T-helper 17 cell (primary cell): ENCODE measurements at regions not wholly inside any gene's neighbourhood (a gene's known extent, or its start where the extent isn't known, plus 50 kb on each side); places are given as distances from the start of the nearest gene placed in this dataset.

ENCODE experiments used
- ATAC-seq: fragments of 150-1000 bp; cut with Tn5 transposase; 2 replicates; pipeline ENCODE4 v1.10.0; 2021; ENCODE audit warnings: mild to moderate bottlenecking, moderate library complexity
- DNase-seq, 3 donors: peaks; one replicate each; pipeline versions ENCODE4 v3.0.0 to v3.0.0-alpha.2; 2020 to 2021
- H3K9me3 ChIP-seq: one replicate; pipeline ENCODE4 v1.7.0; 2013; ENCODE audit warnings: low read length, mild to moderate bottlenecking; ENCODE audit not compliant: control insufficient read depth, poor library complexity, severe bottlenecking
- H3K27ac Mint-ChIP-seq: one replicate; pipeline ENCODE4 v1.8.0; 2022; ENCODE audit warnings: mild to moderate bottlenecking, moderate library complexity, mixed read lengths
- H3K27me3 Mint-ChIP-seq: one replicate; pipeline ENCODE4 v1.8.0; 2022; ENCODE audit warnings: mixed read lengths
- H3K36me3 Mint-ChIP-seq: one replicate; pipeline ENCODE4 v1.8.0; 2022; ENCODE audit warnings: low read depth, mixed read lengths
- H3K4me1 Mint-ChIP-seq: one replicate; pipeline ENCODE4 v1.8.0; 2022; ENCODE audit warnings: mild to moderate bottlenecking, mixed read lengths
- H3K4me3 Mint-ChIP-seq: one replicate; pipeline ENCODE4 v1.8.0; 2022; ENCODE audit warnings: mild to moderate bottlenecking, moderate library complexity, mixed read lengths

DNA sequence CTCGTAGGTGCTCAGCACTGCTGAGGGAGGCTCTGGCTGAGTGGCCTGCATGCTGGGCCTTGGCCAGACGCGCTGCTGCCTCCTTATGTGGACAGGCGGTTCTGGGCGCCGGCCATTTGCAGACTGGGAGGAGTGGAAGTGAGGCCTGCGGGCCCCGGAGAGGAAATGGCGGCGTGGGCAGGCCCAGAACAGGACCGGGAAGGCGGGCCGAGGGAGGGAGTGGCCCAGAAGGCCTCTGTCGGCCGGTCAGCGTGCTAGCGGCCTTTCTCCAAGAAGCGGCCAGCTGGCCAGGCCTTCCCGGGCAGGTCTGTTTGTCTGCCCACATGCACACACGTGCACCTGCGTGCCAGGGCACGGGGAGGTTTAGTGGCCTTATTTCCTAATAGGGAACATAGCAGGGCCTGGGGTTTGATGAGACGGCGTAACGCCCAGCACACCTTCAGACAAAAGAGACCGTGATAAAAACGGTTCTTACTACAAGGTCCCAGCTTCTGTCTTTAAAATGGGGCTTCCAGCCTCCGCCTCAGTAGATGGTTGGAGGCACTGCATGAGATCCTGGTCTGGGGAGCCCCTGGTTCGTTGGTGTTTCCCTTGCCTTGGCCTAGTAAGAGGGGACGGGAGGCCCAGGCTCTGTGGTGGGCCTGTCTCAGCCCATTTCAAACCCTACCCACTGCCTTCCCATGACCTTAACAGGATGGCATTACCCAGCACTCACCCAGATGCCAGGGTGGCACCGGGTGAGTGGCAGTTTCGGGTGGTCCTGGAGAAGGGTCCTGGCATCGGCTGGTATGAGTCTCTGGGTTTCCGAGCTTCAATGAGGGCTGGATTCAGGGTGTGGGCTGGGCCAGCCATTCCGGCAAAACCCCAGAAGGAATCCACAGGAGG is 65.1 kb upstream of the PPARA start:
- peak in 1 of 3 donors; percentile 1 for DNase-seq
- Mint-ChIP-seq H3K36me3 (no peaks in the 10 kb centered on the region), H3K4me3 (no peak overlapping the region)

DNA sequence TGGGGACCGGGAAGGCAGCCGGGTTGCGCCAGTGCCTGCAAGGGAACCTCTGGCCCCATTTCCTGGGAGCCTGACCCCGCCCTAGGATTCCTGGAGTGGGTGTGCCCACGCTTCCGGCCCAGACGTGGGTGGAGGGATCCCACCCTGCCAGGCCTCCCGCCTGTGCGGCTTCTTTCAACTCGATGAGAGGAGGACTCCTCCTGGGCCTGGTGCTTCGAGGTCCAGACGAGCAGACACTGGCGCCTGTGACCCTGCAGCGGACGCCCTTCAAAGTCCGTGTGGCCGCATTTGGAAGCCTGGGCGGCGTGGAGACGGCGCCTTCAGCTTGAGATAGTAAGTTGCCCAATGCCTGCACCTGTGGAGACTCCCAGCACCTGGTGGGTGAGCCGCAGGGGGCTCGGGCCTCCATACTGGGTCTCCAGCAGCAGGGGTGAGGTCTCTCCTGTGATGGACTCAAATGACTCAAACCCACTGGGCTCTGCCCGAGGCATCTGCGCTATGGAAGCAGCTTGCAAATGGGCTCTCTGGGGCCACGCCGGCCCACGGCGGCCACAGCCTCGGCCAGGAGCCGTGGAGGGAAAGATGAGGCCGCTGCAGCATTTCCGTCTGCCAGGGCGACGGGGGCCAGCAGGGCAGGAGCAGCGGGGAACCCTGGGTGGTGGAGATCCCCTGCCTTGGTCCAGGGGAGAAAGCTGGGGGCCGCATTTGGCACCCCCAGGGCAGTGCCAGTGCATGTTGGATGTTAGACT is 64.3 kb upstream of the PPARA start:
- no peak for ATAC-seq
- H3K4me1 Mint-ChIP-seq = peaks cover 10% of the 10 kb centered on the region
- H3K9me3 ChIP-seq = no peaks in the 10 kb centered on the region
- no peak overlapping the region for H3K4me3 Mint-ChIP-seq
- no peak for DNase-seq
- no peak overlapping the region for H3K27ac Mint-ChIP-seq
- H3K36me3 Mint-ChIP-seq = no peaks in the 10 kb centered on the region
- H3K27me3 Mint-ChIP-seq = no peaks in the 10 kb centered on the region

More for the DNA sequence above, 65.1 kb upstream of the PPARA start:
- no peak overlapping the region for H3K27ac Mint-ChIP-seq
- ATAC-seq = no peak
- H3K4me1 Mint-ChIP-seq = peaks cover 10% of the 10 kb centered on the region
- no peaks in the 10 kb centered on the region for H3K27me3 Mint-ChIP-seq
- H3K9me3 ChIP-seq = no peaks in the 10 kb centered on the region

DNA sequence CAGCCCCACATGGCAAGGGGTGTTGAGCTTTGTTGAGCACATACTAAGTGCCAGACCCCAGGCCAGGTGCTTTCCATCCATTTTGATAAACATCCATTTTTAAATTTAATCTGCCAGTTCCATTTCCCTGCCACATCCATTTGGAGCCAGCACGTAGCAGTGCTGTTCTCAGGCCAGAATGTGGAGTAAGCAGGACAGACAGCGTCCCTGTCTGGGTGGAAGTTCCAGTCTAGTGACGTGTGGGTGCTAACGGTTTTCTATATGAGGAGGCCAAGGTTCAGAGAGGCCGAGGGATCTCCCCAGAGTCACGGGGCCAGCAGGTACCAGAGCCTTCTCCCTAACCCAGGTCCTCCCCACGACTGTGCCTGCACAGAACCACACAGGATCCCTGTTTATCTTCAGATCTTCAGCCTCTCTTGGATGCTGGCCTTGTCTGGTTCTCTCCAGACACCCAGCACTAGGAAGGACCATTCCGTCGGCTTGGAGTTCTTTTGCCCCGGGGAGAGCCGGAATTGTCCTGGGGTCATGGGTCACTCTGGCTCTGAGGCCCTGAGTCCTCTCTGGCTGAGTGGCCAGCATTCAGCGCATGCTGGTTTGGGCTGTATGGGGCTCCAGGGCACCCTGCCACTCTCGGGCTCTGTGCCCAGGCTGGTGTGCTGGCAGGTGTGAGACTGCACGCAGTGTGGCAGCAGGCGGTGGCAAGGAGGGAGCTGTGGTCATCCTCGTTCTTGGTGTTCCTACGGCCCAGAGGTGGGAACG is 63.6 kb upstream of the PPARA start:
- no peaks in the 10 kb centered on the region for H3K9me3 ChIP-seq
- H3K4me1 Mint-ChIP-seq = peaks cover 10% of the 10 kb centered on the region
- no peak for DNase-seq
- ATAC-seq = no peak
- no peaks in the 10 kb centered on the region for H3K36me3 Mint-ChIP-seq
- H3K27ac Mint-ChIP-seq = no peak overlapping the region
- H3K4me3 Mint-ChIP-seq = no peak overlapping the region
- no peaks in the 10 kb centered on the region for H3K27me3 Mint-ChIP-seq

GRCh38 chr22:46087336-46087690 is 63.0 kb upstream of the PPARA start:
- ATAC-seq (no peak), DNase-seq (no peak)
- no peaks in the 10 kb centered on the region for H3K27me3 Mint-ChIP-seq
- no peak overlapping the region for H3K4me3 Mint-ChIP-seq
- H3K4me1 Mint-ChIP-seq = peaks cover 9% of the 10 kb centered on the region
- H3K36me3 Mint-ChIP-seq = no peaks in the 10 kb centered on the region
- H3K9me3 ChIP-seq = no peaks in the 10 kb centered on the region
- H3K27ac Mint-ChIP-seq = no peak overlapping the region

DNA sequence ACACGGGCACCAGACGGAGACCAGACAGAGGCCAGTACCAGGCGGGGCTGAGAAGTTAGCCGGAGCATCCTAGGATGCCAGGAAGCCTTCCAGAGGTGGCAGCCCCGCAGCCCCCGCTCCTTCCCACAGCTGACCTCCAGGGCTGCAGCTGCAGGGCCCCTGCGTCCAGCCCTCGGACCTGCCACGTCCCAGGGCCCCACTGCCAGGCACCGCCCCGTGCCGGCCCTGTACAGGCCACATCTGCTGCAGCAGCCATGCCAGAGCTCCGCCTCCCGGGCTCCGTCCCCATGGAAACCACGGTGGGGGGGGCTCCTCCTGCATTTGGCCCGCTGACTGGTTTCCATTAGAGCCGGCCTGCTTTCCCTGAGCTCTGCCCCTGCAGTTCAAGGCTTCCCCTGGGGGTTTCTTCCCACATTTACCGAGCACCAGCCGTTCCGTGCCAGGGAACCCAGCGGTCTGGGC is 62.5 kb upstream of the PPARA start:
- no peaks in the 10 kb centered on the region for H3K9me3 ChIP-seq
- H3K36me3 Mint-ChIP-seq = no peaks in the 10 kb centered on the region
- H3K27ac Mint-ChIP-seq = no peak overlapping the region
- H3K4me3 Mint-ChIP-seq = no peak overlapping the region
- H3K27me3 Mint-ChIP-seq = no peaks in the 10 kb centered on the region
- ATAC-seq (no peak), DNase-seq (no peak)
- peaks cover 11% of the 10 kb centered on the region for H3K4me1 Mint-ChIP-seq

GRCh38 chr22:46088541-46089311 is 61.6 kb upstream of the PPARA start:
- no peaks in the 10 kb centered on the region for H3K27me3 Mint-ChIP-seq
- no peak overlapping the region for H3K4me3 Mint-ChIP-seq
- no peaks in the 10 kb centered on the region for H3K36me3 Mint-ChIP-seq
- ATAC-seq (no peak), DNase-seq (no peak)
- no peaks in the 10 kb centered on the region for H3K9me3 ChIP-seq
- H3K27ac Mint-ChIP-seq = no peak overlapping the region
- H3K4me1 Mint-ChIP-seq = peaks cover 12% of the 10 kb centered on the region

- H3K27me3 Mint-ChIP-seq = no peaks in the 10 kb centered on the region
- peaks cover 11% of the 10 kb centered on the region for H3K4me1 Mint-ChIP-seq
- no peak for ATAC-seq
- no peak for DNase-seq
- no peaks in the 10 kb centered on the region for H3K9me3 ChIP-seq
- H3K4me3 Mint-ChIP-seq = no peak overlapping the region
- H3K27ac Mint-ChIP-seq = no peak overlapping the region
- H3K36me3 Mint-ChIP-seq = no peaks in the 10 kb centered on the region
Measured at GRCh38 chr22:46089426-46090035, 60.8 kb upstream of the PPARA start.

- Mint-ChIP-seq H3K27ac (peak overlapping the region; percentile 57), H3K4me1 (peaks cover 7% of the 10 kb centered on the region), H3K36me3 (no peaks in the 10 kb centered on the region), H3K27me3 (no peaks in the 10 kb centered on the region), H3K4me3 (no peak overlapping the region)
- ATAC-seq (no peak), DNase-seq (no peak)
- no peaks in the 10 kb centered on the region for H3K9me3 ChIP-seq
Measured at GRCh38 chr22:46090036-46090591, 60.2 kb upstream of the PPARA start.

DNA sequence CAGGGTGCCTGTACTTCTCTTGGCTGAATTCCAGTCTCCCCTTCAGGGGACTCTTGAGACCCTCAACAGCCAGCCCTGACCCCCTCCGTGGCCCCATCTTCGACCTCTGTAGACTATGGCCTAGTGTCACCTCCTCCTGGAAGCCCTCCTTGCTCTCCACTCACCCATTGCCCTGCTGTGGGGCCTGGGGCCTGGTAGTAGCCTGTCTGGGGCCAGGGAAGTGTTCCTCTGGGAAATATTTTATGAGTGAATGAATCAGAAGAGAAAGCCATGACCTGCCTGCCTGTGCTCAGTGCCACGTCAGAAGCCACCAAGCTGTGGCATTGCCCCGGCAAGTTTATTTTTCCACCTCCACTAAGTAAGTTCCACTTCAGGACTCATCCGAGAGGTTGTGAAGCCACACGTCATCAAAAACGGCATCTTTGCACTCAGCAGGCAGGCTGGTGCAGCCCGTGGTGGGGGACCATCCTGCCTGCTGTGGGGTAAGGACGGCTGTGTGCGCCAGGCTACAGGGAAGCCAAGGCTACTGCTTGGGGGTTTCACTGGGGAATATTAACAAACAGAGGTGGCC is 59.6 kb upstream of the PPARA start:
- DNase-seq = no peak
- Mint-ChIP-seq H3K4me3 (no peak overlapping the region), H3K27ac (peak overlapping the region; percentile 57), H3K27me3 (no peaks in the 10 kb centered on the region), H3K4me1 (peaks cover 7% of the 10 kb centered on the region), H3K36me3 (no peaks in the 10 kb centered on the region)
- no peaks in the 10 kb centered on the region for H3K9me3 ChIP-seq
- ATAC-seq = no peak

DNA sequence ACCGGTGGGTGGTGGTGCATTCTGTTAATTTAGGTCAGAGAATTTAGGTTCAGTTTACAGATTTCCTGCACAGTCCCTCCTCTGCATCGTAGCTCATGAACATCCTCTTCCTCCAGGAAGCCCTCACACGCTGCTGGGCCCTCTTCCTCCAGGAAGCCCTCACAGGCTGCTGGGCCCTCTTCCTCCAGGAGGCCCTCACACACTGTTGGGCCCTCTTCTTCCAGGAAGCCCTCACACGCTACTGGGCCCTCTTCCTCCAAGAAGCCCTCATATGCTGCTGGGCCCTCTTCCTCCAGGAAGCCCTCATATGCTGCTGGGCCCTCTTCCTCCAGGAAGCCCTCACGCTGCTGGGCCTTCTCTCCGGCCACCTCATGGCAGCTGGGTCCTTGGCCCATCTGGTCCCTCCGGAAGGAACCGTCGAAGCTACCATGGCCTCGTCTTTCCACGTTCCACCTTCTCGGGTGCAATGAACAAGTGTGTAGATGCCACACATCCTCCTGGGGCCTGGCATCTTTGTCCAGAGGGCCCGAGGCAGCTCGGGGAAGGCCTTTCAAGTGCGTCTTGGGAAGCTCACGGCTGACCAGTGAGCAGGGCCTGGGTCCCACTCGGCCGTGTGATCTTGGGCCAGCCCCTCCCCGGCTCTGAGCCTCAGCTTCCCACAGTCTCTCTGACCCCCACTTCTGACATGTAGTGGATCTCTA is 58.9 kb upstream of the PPARA start:
- Mint-ChIP-seq H3K4me3 (no peak overlapping the region), H3K27me3 (no peaks in the 10 kb centered on the region), H3K36me3 (no peaks in the 10 kb centered on the region), H3K4me1 (peaks cover 7% of the 10 kb centered on the region), H3K27ac (peak overlapping the region; percentile 57)
- ATAC-seq = no peak
- no peaks in the 10 kb centered on the region for H3K9me3 ChIP-seq
- no peak for DNase-seq

DNA sequence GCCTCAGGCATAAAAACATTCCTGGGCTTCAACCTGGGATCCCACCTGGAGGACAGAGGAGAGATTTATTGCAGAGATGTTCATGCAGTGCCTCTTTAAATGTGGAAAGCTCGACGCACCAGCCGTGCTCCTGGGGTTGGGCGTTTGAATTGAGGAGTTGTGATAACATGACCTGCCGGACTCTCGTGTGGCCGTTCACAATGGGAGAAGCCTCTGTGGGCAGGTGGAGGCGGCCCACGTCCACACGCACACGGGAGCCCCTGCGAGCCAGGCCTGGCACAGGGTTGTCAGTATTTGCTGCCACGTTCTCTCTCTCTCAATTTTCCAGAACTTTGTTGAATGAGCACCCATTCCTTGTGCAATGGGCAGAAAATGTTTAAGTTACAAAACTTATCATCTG is 58.3 kb upstream of the PPARA start:
- no peaks in the 10 kb centered on the region for H3K36me3 Mint-ChIP-seq
- H3K27me3 Mint-ChIP-seq = no peaks in the 10 kb centered on the region
- H3K4me3 Mint-ChIP-seq = no peak overlapping the region
- ATAC-seq (no peak), DNase-seq (no peak)
- H3K9me3 ChIP-seq = no peaks in the 10 kb centered on the region
- H3K4me1 Mint-ChIP-seq = peaks cover 7% of the 10 kb centered on the region
- H3K27ac Mint-ChIP-seq = no peak overlapping the region
